ENCODE measurements at regions not wholly inside any gene's neighbourhood (a gene's known extent, or its start where the extent isn't known, plus 50 kb on each side); places are given as distances from the start of the nearest gene placed in this dataset.

DNA sequence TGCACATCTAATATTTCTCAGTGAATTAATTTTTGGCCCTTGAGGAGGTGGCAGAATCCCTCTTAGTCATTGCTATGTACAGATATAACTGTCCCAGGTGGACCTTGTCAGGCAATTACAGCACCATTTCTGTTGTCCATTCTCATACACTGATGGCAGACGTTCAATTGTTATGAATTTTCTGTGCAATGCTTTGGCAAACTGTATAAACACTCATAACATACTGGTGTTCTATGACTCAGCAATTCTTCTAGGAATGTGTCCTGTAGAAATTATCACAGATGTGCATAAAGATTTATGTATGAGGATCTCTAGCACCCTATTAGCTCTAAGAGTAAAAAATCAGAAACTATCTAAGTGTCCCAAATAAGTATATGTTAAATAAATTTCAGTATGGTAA, 80.8 kb downstream of the DNAJB9 start:
- TF ChIP-seq, protein P1, sequence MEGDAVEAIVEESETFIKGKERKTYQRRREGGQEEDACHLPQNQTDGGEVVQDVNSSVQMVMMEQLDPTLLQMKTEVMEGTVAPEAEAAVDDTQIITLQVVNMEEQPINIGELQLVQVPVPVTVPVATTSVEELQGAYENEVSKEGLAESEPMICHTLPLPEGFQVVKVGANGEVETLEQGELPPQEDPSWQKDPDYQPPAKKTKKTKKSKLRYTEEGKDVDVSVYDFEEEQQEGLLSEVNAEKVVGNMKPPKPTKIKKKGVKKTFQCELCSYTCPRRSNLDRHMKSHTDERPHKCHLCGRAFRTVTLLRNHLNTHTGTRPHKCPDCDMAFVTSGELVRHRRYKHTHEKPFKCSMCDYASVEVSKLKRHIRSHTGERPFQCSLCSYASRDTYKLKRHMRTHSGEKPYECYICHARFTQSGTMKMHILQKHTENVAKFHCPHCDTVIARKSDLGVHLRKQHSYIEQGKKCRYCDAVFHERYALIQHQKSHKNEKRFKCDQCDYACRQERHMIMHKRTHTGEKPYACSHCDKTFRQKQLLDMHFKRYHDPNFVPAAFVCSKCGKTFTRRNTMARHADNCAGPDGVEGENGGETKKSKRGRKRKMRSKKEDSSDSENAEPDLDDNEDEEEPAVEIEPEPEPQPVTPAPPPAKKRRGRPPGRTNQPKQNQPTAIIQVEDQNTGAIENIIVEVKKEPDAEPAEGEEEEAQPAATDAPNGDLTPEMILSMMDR (IDR thresholded peaks at IDR 0.05) = no peak
- TF ChIP-seq POLR2A (IDR thresholded peaks at IDR 0.05) = no peak

Measured in thyroid gland (tissue), 4 donors.